IMR-90 (cell line): ENCODE measurements at regions not wholly inside any gene's neighbourhood (a gene's known extent, or its start where the extent isn't known, plus 50 kb on each side); places are given as distances from the start of the nearest gene placed in this dataset.

Experiments
- ATAC-seq: fragments of 200-7000 bp; cut with Tn5 transposase; 2 replicates; pipeline ENCODE4 v1.9.1; 2020; ENCODE audit warnings: low read depth, mild to moderate bottlenecking, moderate library complexity
- BruUV-seq: library from RNA; stranded (reverse); fragments of 400-500 nt; replicated peaks from 2 replicates; lab custom pipeline; 2021; lab: Mats Ljungman, UMichigan
- CTCF ChIA-PET: fragments of 300-600 bp; formaldehyde crosslinking; extraction: SDS; loops from one replicate; lab custom pipeline; 2021; ENCODE audit warnings: antibody characterized with exemption; lab: Yijun Ruan, JAX
- POLR2A ChIA-PET: fragments of 300-600 bp; sonication (Branson Sonifier 250); formaldehyde crosslinking; loops from one replicate; lab custom pipeline; 2022; ENCODE audit warnings: antibody characterized with exemption; ENCODE audit not compliant: unreplicated experiment; lab: Charles Lee
- DNase-seq: peaks from one replicate; pipeline ENCODE4 v3.0.0; 2013
- H2AFZ ChIP-seq: replicated peaks from 2 replicates; pipeline ENCODE3; 2013; ENCODE audit warnings: low read length, mild to moderate bottlenecking; ENCODE audit not compliant: poor library complexity
- H2AK5ac ChIP-seq: 2 replicates; pipeline ENCODE4 v1.6.1; 2013; ENCODE audit warnings: low read depth, low read length, inconsistent platforms
- H2AK9ac ChIP-seq: replicated peaks from 2 replicates; pipeline ENCODE3; 2013; ENCODE audit warnings: mild to moderate bottlenecking, low read depth, low read length, moderate library complexity; ENCODE audit not compliant: poor library complexity
- H2BK120ac ChIP-seq: 2 replicates; pipeline ENCODE4 v1.6.1; 2013; ENCODE audit warnings: low read depth, low read length, inconsistent platforms
- H2BK15ac ChIP-seq: 3 replicates; pipeline ENCODE4 v1.6.1; 2013; ENCODE audit warnings: low read depth, low read length, inconsistent platforms
- H2BK20ac ChIP-seq: 2 replicates; pipeline ENCODE4 v1.6.1; 2013; ENCODE audit warnings: low read depth, mild to moderate bottlenecking, inconsistent platforms, low read length, moderate library complexity
- H2BK5ac ChIP-seq: 2 replicates; pipeline ENCODE4 v1.6.1; 2013; ENCODE audit warnings: mild to moderate bottlenecking, low read depth, low read length, inconsistent platforms; ENCODE audit not compliant: poor library complexity, severe bottlenecking
- H3K14ac ChIP-seq: replicated peaks from 2 replicates; pipeline ENCODE4 v1.6.1; 2013; ENCODE audit warnings: low read depth, low read length, inconsistent platforms
- H3K18ac ChIP-seq: 2 replicates; pipeline ENCODE4 v1.6.1; 2013; ENCODE audit warnings: low read depth, low read length, control low read depth
- H3K23ac ChIP-seq: 2 replicates; pipeline ENCODE4 v1.6.1; 2013; ENCODE audit warnings: low read depth, low read length, inconsistent platforms
- H3K27ac ChIP-seq: 2 replicates; pipeline ENCODE4 v1.5.1; 2013; ENCODE audit warnings: mild to moderate bottlenecking, control low read depth, low read length; ENCODE audit not compliant: insufficient read depth
- H3K27me3 ChIP-seq: 2 replicates; pipeline ENCODE4 v1.6.1; 2013; ENCODE audit warnings: low read length; ENCODE audit not compliant: control insufficient read depth, insufficient read depth
- H3K36me3 ChIP-seq: 2 replicates; pipeline ENCODE4 v1.6.1; 2013; ENCODE audit warnings: low read length, mixed read lengths; ENCODE audit not compliant: control insufficient read depth, insufficient read depth
- H3K4ac ChIP-seq: 2 replicates; pipeline ENCODE4 v1.6.1; 2013; ENCODE audit warnings: low read depth, low read length, inconsistent platforms
- H3K4me1 ChIP-seq: 2 replicates; pipeline ENCODE4 v1.6.1; 2013; ENCODE audit warnings: low read length, mixed read lengths; ENCODE audit not compliant: control insufficient read depth, insufficient read depth
- H3K4me2 ChIP-seq: 2 replicates; pipeline ENCODE4 v1.6.1; 2013; ENCODE audit warnings: low read depth, mild to moderate bottlenecking, control low read depth, low read length, moderate library complexity
- H3K4me3 ChIP-seq: 2 replicates; pipeline ENCODE4 v1.5.1; 2013; ENCODE audit warnings: low read depth, mild to moderate bottlenecking, control low read depth, low read length, moderate library complexity; ENCODE audit not compliant: insufficient read depth
- H3K56ac ChIP-seq: 2 replicates; pipeline ENCODE4 v1.6.1; 2013; ENCODE audit warnings: low read length, inconsistent platforms; ENCODE audit not compliant: insufficient read depth; ENCODE audit errors: extremely low read depth
- H3K79me1 ChIP-seq, 2 experiments: 2 replicates each; pipeline ENCODE4 v1.6.1; 2013; ENCODE audit warnings: low read length in 2 of 2, inconsistent platforms in 1 of 2, low read depth in 1 of 2
- H3K9ac ChIP-seq: 2 replicates; pipeline ENCODE4 v1.6.1; 2013; ENCODE audit warnings: low read depth, low read length, control low read depth
- H3K9me1 ChIP-seq: 2 replicates; pipeline ENCODE4 v1.6.1; 2013; ENCODE audit warnings: low read length, inconsistent platforms; ENCODE audit not compliant: insufficient read depth
- H3K9me3 ChIP-seq: 2 replicates; pipeline ENCODE4 v1.6.1; 2013; ENCODE audit warnings: low read length; ENCODE audit not compliant: control insufficient read depth, insufficient read depth
- H4K20me1 ChIP-seq: 2 replicates; pipeline ENCODE4 v1.6.1; 2013; ENCODE audit warnings: low read length, inconsistent platforms; ENCODE audit not compliant: insufficient read depth
- H4K5ac ChIP-seq: 2 replicates; pipeline ENCODE4 v1.6.1; 2013; ENCODE audit warnings: mild to moderate bottlenecking, low read depth, low read length, control low read depth
- H4K8ac ChIP-seq, 2 experiments: 2 replicates each; pipeline ENCODE4 v1.6.1; 2013; ENCODE audit warnings: low read depth in 2 of 2, low read length in 2 of 2, control low read depth in 1 of 2, inconsistent platforms in 1 of 2
- H4K91ac ChIP-seq: 2 replicates; pipeline ENCODE4 v1.6.1; 2013; ENCODE audit warnings: low read depth, low read length, inconsistent platforms; ENCODE audit not compliant: insufficient read depth
- BHLHE40 ChIP-seq: fragments of 150-350 bp; IDR thresholded peaks from 2 replicates; pipeline ENCODE4 v1.6.1; 2016; ENCODE audit warnings: mild to moderate bottlenecking, low read depth, low read length
- CEBPB ChIP-seq: IDR thresholded peaks from 2 replicates; pipeline ENCODE4 v1.6.1; 2012; ENCODE audit warnings: low read depth, low read length, improper control_type of control experiment
- CHD1 ChIP-seq: IDR thresholded peaks from 2 replicates; pipeline ENCODE4 v1.6.1; 2012; ENCODE audit warnings: low read depth, low read length, improper control_type of control experiment
- ELK1 ChIP-seq: fragments of 150-350 bp; IDR thresholded peaks from 2 replicates; pipeline ENCODE4 v1.6.1; 2016; ENCODE audit warnings: low read depth, mild to moderate bottlenecking, low read length, moderate library complexity, borderline replicate concordance
- MAFK ChIP-seq: IDR thresholded peaks from 2 replicates; pipeline ENCODE4 v1.6.1; 2012; ENCODE audit warnings: low read depth, low read length, improper control_type of control experiment
- MAZ ChIP-seq: IDR thresholded peaks from 2 replicates; pipeline ENCODE4 v1.6.1; 2012; ENCODE audit warnings: low read depth, mild to moderate bottlenecking, low read length, improper control_type of control experiment, moderate library complexity, borderline replicate concordance
- MXI1 ChIP-seq: IDR thresholded peaks from 2 replicates; pipeline ENCODE4 v1.6.1; 2012; ENCODE audit warnings: low read depth, mild to moderate bottlenecking, low read length, moderate library complexity, borderline replicate concordance
- NFE2L2 ChIP-seq: fragments of 150-350 bp; IDR thresholded peaks from 2 replicates; pipeline ENCODE4 v1.6.1; 2016; ENCODE audit warnings: low read depth, mild to moderate bottlenecking, low read length
- POLR2A ChIP-seq: IDR thresholded peaks from 2 replicates; pipeline ENCODE4 v1.6.1; 2012; ENCODE audit warnings: mild to moderate bottlenecking, low read depth, low read length
- RAD21 ChIP-seq: IDR thresholded peaks from 2 replicates; pipeline ENCODE4 v1.6.1; 2012; ENCODE audit warnings: low read length, improper control_type of control experiment
- RFX5 ChIP-seq: IDR thresholded peaks from 2 replicates; pipeline ENCODE4 v1.8.0; 2012; ENCODE audit warnings: low read depth, mild to moderate bottlenecking, low read length, moderate library complexity
- SMC3 ChIP-seq: fragments of 150-350 bp; IDR thresholded peaks from 2 replicates; pipeline ENCODE4 v1.6.1; 2016; ENCODE audit warnings: low read depth, mild to moderate bottlenecking, antibody characterized with exemption, low read length, moderate library complexity
- WGBS, 2 experiments: methylation state at CpG; one replicate each; pipeline versions ENCODE4 v1.1.5 to v1.1.7; 2013; ENCODE audit warnings: missing lambda C conversion rate in 2 of 2; ENCODE audit not compliant: insufficient read length in 1 of 2; ENCODE audit errors: extremely low coverage in 2 of 2; 5-methylcytosine and 5-hydroxymethylcytosine counted together
- dilution Hi-C: fragments of 300-500 bp; cut with HindIII; formaldehyde crosslinking; loops from one replicate; pipeline ENCODE4 v1.14.3; 2018; ENCODE audit warnings: low sequenced_read_pairs; ENCODE audit not compliant: unreplicated experiment
- in situ Hi-C: fragments of 300-500 bp; cut with MboI; formaldehyde crosslinking; loops from 3 replicates; pipeline ENCODE4 v1.14.3; 2019; ENCODE audit warnings: low sequenced_read_pairs, inconsistent platforms, mixed read lengths
- intact Hi-C: fragments of 100-400 bp; cut with micrococcal nuclease; formaldehyde crosslinking; loops from 2 replicates; pipeline ENCODE4 v1.10.0; 2022
- TF ChIP-seq, protein P1 (sequence below): conservative IDR thresholded peaks from 2 replicates; pipeline ENCODE4 v1.5.1; 2012; ENCODE audit warnings: mild to moderate bottlenecking, low read depth, low read length, improper control_type of control experiment
- TF ChIP-seq, protein P2 (sequence below): fragments of 150-350 bp; IDR thresholded peaks from 2 replicates; pipeline ENCODE4 v1.6.1; 2017; ENCODE audit warnings: mild to moderate bottlenecking, antibody characterized with exemption, low read length, low read depth

DNA sequence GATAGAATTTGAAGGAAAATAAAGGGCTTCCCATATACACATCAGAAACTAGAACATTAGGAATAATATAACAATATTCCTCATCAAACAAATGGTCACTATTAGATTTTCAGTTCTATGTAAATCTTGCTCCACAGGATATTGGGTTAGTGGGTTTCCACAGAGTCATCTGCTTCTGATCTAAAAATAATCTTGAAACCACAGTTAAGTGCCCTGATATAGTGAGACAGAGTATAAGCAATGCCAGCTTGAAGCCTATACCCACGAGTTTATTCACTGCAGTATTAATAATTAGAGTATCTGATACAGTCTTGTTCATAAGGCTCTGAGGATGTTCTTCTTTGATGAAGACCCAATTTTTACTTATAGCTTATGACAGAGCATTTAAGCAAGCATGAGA is 74.5 kb upstream of the ATF7IP start:
- Histone ChIP-seq H2BK5ac (no peak overlapping the region), H3K27me3 (no peaks in the 10 kb centered on the region), H2BK120ac (no peak overlapping the region), H3K9me1 (no peaks in the 10 kb centered on the region), H2BK20ac (no peak overlapping the region), H3K4ac (no peak overlapping the region), H3K27ac (no peak overlapping the region), H4K20me1 (no peaks in the 10 kb centered on the region), H3K9me3 (no peaks in the 10 kb centered on the region), H3K56ac (no peak overlapping the region), H3K23ac (no peak overlapping the region), H3K4me2 (no peak overlapping the region), H3K4me3 (no peak overlapping the region), H4K8ac (no peak overlapping the region), H3K79me1 (no peaks in the 10 kb centered on the region), H3K4me1 (no peaks in the 10 kb centered on the region), H2BK15ac (no peak overlapping the region), H2AFZ (no peak overlapping the region), H2AK5ac (no peak overlapping the region), H3K18ac (no peak overlapping the region), H4K5ac (no peak overlapping the region), H2AK9ac (no peak overlapping the region), H3K36me3 (no peaks in the 10 kb centered on the region), H3K14ac (no peak overlapping the region), H3K9ac (no peak overlapping the region), H4K91ac (no peak overlapping the region)
- dilution Hi-C loops (no loop called here), in situ Hi-C loops (no loop called here), intact Hi-C loops (no loop called here)
- no CpG with 5 or more reads among the region's 1 CpG for WGBS, 2 experiments
- no peak for DNase-seq
- CTCF ChIA-PET = interaction anchor here (1.1 kb wide), 1 partner anchor 15 kb away, joined by 6 read pairs; no protein-coding TSS in a partner anchor
- no TSS peak for BruUV-seq
- POLR2A ChIA-PET = no interaction called here
- TF ChIP-seq MXI1 (no peak), SMC3 (no peak), ELK1 (no peak), MAFK (no peak), CEBPB (no peak), POLR2A (no peak), RFX5 (no peak), CHD1 (no peak), NFE2L2 (no peak), BHLHE40 (no peak), RAD21 (no peak), MAZ (no peak)
- TF ChIP-seq, protein P1, sequence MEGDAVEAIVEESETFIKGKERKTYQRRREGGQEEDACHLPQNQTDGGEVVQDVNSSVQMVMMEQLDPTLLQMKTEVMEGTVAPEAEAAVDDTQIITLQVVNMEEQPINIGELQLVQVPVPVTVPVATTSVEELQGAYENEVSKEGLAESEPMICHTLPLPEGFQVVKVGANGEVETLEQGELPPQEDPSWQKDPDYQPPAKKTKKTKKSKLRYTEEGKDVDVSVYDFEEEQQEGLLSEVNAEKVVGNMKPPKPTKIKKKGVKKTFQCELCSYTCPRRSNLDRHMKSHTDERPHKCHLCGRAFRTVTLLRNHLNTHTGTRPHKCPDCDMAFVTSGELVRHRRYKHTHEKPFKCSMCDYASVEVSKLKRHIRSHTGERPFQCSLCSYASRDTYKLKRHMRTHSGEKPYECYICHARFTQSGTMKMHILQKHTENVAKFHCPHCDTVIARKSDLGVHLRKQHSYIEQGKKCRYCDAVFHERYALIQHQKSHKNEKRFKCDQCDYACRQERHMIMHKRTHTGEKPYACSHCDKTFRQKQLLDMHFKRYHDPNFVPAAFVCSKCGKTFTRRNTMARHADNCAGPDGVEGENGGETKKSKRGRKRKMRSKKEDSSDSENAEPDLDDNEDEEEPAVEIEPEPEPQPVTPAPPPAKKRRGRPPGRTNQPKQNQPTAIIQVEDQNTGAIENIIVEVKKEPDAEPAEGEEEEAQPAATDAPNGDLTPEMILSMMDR = no peak
- TF ChIP-seq, protein P2, sequence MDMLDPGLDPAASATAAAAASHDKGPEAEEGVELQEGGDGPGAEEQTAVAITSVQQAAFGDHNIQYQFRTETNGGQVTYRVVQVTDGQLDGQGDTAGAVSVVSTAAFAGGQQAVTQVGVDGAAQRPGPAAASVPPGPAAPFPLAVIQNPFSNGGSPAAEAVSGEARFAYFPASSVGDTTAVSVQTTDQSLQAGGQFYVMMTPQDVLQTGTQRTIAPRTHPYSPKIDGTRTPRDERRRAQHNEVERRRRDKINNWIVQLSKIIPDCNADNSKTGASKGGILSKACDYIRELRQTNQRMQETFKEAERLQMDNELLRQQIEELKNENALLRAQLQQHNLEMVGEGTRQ = no peak
- no peak for ATAC-seq
